ENCODE measurements at regions not wholly inside any gene's neighbourhood (a gene's known extent, or its start where the extent isn't known, plus 50 kb on each side); places are given as distances from the start of the nearest gene placed in this dataset.

DNA sequence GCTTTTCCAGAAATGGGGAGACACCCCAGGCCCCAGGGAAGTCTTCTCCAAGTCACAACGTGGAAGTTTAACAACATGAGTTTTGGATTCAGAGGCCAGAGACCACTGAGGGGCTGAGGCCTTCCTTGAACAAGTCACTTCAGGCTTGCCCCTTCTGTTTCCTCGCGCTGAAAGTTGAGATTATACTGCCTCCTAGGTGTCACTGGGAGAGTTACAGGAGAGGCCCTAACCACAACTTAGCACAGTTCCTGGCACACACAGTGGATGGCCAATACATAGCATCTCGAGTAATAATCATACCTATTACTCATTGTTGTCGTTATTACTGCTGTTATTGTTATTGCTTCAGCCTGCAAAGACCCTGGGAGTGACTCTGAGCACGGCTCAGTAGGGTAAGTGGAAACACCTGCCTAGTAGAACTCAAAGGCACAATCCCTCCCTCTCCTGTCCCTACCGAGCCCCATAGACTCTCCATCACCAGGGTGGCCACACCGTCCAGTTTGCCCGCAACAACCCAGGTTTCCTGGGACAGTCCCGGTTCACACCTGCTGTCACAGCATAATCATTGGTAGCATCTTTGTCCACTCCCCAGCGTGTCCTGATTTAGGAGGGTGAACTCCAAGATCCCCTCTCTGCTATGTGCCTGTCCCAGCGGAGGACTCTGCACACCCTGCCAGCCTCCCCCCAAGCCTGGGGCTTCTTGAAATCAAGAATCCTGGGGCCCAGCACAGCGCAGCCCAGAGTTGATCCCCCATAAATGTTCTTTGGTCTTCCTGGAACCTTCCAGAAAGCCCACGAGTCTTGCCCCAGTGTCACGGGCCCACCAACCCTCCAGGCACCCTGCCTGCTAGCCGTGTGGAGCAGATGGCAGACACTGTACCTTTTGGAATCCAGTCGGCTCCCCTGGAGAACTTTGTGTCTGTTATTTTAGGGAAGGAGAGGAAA, 85.0 kb downstream of the SYNE3 start:
- H3K4me3 Mint-ChIP-seq: no peak overlapping the region
- intact Hi-C loops (cut with DNase I, micrococcal nuclease): no loop called here
- no peaks in the 10 kb centered on the region for H3K4me1 Mint-ChIP-seq (ENCODE audit: low read depth)
- no peaks in the 10 kb centered on the region for H3K27me3 ChIP-seq (ENCODE audit: control insufficient read depth in 1 of 2, insufficient read depth in 2 of 2, low read length in 2 of 2)
- CTCF ChIA-PET: no interaction called here
- H3K9me3 Mint-ChIP-seq: no peaks in the 10 kb centered on the region
- TF ChIP-seq, protein P1, sequence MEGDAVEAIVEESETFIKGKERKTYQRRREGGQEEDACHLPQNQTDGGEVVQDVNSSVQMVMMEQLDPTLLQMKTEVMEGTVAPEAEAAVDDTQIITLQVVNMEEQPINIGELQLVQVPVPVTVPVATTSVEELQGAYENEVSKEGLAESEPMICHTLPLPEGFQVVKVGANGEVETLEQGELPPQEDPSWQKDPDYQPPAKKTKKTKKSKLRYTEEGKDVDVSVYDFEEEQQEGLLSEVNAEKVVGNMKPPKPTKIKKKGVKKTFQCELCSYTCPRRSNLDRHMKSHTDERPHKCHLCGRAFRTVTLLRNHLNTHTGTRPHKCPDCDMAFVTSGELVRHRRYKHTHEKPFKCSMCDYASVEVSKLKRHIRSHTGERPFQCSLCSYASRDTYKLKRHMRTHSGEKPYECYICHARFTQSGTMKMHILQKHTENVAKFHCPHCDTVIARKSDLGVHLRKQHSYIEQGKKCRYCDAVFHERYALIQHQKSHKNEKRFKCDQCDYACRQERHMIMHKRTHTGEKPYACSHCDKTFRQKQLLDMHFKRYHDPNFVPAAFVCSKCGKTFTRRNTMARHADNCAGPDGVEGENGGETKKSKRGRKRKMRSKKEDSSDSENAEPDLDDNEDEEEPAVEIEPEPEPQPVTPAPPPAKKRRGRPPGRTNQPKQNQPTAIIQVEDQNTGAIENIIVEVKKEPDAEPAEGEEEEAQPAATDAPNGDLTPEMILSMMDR (IDR thresholded peaks at IDR 0.05): peak; percentile 20
- ATAC-seq (ENCODE audit: poor library complexity) (peak; percentile 29), DNase-seq (peak in 3 of 14 experiments; percentile 5 to 21 (median 10))
- H3K27me3 Mint-ChIP-seq: no peaks in the 10 kb centered on the region
- no peak overlapping the region for H3K27ac ChIP-seq (ENCODE audit: low read depth in 1 of 2, low read length in 2 of 2)
- peaks cover 2% of the 10 kb centered on the region for H3K4me1 ChIP-seq (ENCODE audit: insufficient read depth, low read length)
- H3K36me3 ChIP-seq (ENCODE audit: insufficient read depth, low read length): peaks cover 68% of the 10 kb centered on the region
- H3K27ac Mint-ChIP-seq: no peak overlapping the region
- peaks cover 89% of the 10 kb centered on the region for H3K36me3 Mint-ChIP-seq (ENCODE audit: low read depth)
- H3K9me3 ChIP-seq (ENCODE audit: control insufficient read depth in 1 of 2, insufficient read depth in 1 of 2, low read length in 2 of 2): no peaks in the 10 kb centered on the region
- POLR2A ChIA-PET: no interaction called here
- H3K4me3 ChIP-seq (ENCODE audit: low read length): no peak overlapping the region

DNA sequence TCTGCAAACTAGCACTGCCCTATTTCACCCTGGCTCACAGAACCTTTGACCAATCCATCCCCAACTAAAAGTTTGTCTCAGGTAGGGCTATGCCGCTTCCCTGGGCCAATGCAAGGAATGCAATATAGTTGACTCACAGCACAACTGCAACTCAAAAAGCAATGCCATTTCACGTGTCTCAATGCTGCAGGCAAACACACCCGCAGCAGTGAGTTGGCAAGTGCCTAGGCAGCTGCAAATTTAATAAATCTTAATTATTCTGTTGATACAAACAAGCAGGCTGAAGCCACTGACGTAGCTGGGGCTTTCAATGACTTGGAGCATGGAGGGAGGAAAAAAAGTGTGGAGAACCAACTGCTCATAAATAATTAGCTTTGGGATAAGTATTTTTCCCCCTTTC, 87.9 kb downstream of the SYNE3 start:
- H3K36me3 Mint-ChIP-seq (ENCODE audit: low read depth): peaks cover 79% of the 10 kb centered on the region
- Histone ChIP-seq H3K4me3 (ENCODE audit: low read length) (no peak overlapping the region), H3K27ac (ENCODE audit: low read depth in 1 of 2, low read length in 2 of 2) (no peak overlapping the region), H3K9me3 (ENCODE audit: control insufficient read depth in 1 of 2, insufficient read depth in 1 of 2, low read length in 2 of 2) (no peaks in the 10 kb centered on the region), H3K4me1 (ENCODE audit: insufficient read depth, low read length) (peaks cover 2% of the 10 kb centered on the region), H3K36me3 (ENCODE audit: insufficient read depth, low read length) (peaks cover 56% of the 10 kb centered on the region), H3K27me3 (ENCODE audit: control insufficient read depth in 1 of 2, insufficient read depth in 2 of 2, low read length in 2 of 2) (no peaks in the 10 kb centered on the region)
- no peaks in the 10 kb centered on the region for H3K27me3 Mint-ChIP-seq
- intact Hi-C loops (cut with DNase I, micrococcal nuclease): loop anchor here (5.0 kb wide), 3 partner anchors 254 to 564 kb away; no protein-coding TSS in a partner anchor
- no peak overlapping the region for H3K27ac Mint-ChIP-seq
- TF ChIP-seq, protein P1 (IDR thresholded peaks at IDR 0.05): no peak
- CTCF ChIA-PET: no interaction called here
- DNase-seq (no peak), ATAC-seq (ENCODE audit: poor library complexity) (no peak)
- POLR2A ChIA-PET: no interaction called here
- no peaks in the 10 kb centered on the region for H3K4me1 Mint-ChIP-seq (ENCODE audit: low read depth)
- H3K9me3 Mint-ChIP-seq: no peaks in the 10 kb centered on the region
- H3K4me3 Mint-ChIP-seq: no peak overlapping the region

DNA sequence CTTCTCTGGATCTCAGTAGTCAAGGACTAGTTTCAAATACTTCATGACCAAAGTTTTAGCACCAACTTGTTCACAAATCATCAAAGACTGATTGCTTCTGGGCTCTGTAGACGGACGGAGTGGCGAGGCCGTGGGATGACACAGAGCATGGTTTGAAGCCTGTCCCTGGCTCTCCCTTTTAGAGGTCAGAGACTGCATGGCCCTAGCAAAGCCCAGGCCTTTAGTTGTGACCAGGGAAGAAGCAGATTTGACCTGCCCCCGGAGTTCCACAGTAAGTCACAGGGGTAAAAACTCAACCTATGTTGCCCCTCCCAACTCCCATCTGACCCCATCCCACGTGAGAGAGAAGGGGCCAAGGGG, 90.4 kb downstream of the SYNE3 start:
- Mint-ChIP-seq H3K27me3 (no peaks in the 10 kb centered on the region), H3K27ac (no peak overlapping the region), H3K36me3 (ENCODE audit: low read depth) (peaks cover 71% of the 10 kb centered on the region), H3K9me3 (no peaks in the 10 kb centered on the region), H3K4me1 (ENCODE audit: low read depth) (no peaks in the 10 kb centered on the region), H3K4me3 (no peak overlapping the region)
- H3K4me3 ChIP-seq (ENCODE audit: low read length): no peak overlapping the region
- no peak for DNase-seq
- H3K4me1 ChIP-seq (ENCODE audit: insufficient read depth, low read length): peaks cover 2% of the 10 kb centered on the region
- no peaks in the 10 kb centered on the region for H3K27me3 ChIP-seq (ENCODE audit: control insufficient read depth in 1 of 2, insufficient read depth in 2 of 2, low read length in 2 of 2)
- ChIA-PET POLR2A (no interaction called here), CTCF (interaction anchor here (1.5 kb wide), 1 partner anchor 101 kb away, joined by 6 read pairs; no protein-coding TSS in a partner anchor)
- intact Hi-C loops (cut with DNase I, micrococcal nuclease): loop anchor here (5.0 kb wide), 3 partner anchors 256 to 566 kb away; no protein-coding TSS in a partner anchor
- H3K27ac ChIP-seq (ENCODE audit: low read depth in 1 of 2, low read length in 2 of 2): no peak overlapping the region
- TF ChIP-seq, protein P1 (IDR thresholded peaks at IDR 0.05): no peak
- peaks cover 50% of the 10 kb centered on the region for H3K36me3 ChIP-seq (ENCODE audit: insufficient read depth, low read length)
- ATAC-seq (ENCODE audit: poor library complexity): no peak
- H3K9me3 ChIP-seq (ENCODE audit: control insufficient read depth in 1 of 2, insufficient read depth in 1 of 2, low read length in 2 of 2): no peaks in the 10 kb centered on the region

Measured in CD4-positive, alpha-beta T cell (primary cell).